Testis (tissue), 2 donors: ENCODE measurements at regions not wholly inside any gene's neighbourhood (a gene's known extent, or its start where the extent isn't known, plus 50 kb on each side); places are given as distances from the start of the nearest gene placed in this dataset.

Experiments used
- DNase-seq: peaks from one replicate; pipeline ENCODE4 v3.0.0-alpha.2; 2019
- H3K27ac ChIP-seq, 2 donors: fragments of 200-600 bp; sonication (generic); one replicate each; pipeline ENCODE4 v1.5.1; 2019
- H3K27me3 ChIP-seq: fragments of 200-600 bp; sonication (generic); one replicate; pipeline ENCODE4 v1.5.1; 2019
- H3K36me3 ChIP-seq: fragments of 200-600 bp; sonication (generic); one replicate; pipeline ENCODE4 v1.5.1; 2017; ENCODE audit warnings: low read depth; ENCODE audit errors: missing control alignments
- H3K4me1 ChIP-seq: fragments of 200-600 bp; sonication (generic); one replicate; pipeline ENCODE4 v1.5.1; 2019
- H3K4me3 ChIP-seq, 2 donors: fragments of 200-600 bp; sonication (generic); one replicate each; pipeline ENCODE4 v1.5.1; 2017 to 2019
- H3K9me3 ChIP-seq: fragments of 200-600 bp; sonication (generic); one replicate; pipeline ENCODE4 v1.5.1; 2017
- CTCF ChIP-seq, 3 experiments: fragments of 450-650 bp in 2 of 3; fragments of 200-600 bp in 1 of 3; sonication (generic) in 1 of 3; IDR thresholded peaks; one replicate each; pipeline ENCODE4 v1.5.1; 2016 to 2019; ENCODE audit warnings: antibody characterized with exemption in 3 of 3, mild to moderate bottlenecking in 2 of 3, moderate library complexity in 1 of 3
- POLR2A ChIP-seq: fragments of 450-650 bp; IDR thresholded peaks from one replicate; pipeline ENCODE4 v1.6.1; 2017; ENCODE audit warnings: antibody characterized with exemption, mild to moderate bottlenecking, moderate library complexity
- WGBS, 2 donors: methylation state at CpG; one replicate each; pipeline ENCODE4 v1.1.5; 2018; 5-methylcytosine and 5-hydroxymethylcytosine counted together
- intact Hi-C: fragments of 100-400 bp; cut with DNase I; formaldehyde crosslinking; loops from one replicate; pipeline ENCODE4 v1.15.1; 2023; ENCODE audit warnings: low total_unique reads

DNA sequence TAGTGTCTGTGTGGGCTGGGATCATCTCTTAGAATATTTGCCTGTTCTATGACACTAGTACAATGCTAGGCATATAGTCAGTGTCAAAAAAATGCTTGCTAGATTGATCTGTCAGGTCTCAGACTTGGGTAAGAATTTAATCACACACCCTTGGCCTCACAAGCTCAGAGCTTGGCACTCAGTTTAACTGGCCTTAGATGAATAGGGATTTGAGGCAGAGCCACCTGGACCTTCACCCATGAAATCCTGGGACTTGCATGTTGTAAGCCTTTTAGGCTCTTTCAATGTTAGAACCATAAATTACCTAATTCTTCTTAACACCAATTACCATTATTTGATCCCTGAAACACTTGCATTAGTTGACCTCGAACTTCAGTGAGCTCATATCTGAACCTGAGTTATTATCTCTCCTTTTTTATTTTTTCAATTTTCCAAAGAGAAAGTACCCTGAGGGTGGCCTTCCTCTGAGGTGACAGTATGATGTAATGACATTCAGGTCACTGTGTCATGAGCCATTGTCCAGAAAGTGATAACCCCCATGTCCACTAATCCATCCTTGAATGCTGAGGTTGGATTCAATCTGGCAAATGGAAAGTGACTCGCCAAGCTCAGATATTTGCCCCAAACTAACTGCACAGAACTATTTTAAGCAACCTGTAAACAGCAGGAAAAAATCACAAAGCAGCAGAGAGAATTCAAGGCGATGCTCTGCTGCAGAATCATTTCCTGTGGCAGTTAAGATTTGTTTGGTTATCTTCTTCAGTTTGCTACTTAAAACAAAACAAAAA lies 615.2 kb upstream of the NR2F2 start:
- no peak overlapping the region for H3K4me3 ChIP-seq
- no peak overlapping the region for H3K27ac ChIP-seq
- no peaks in the 10 kb centered on the region for H3K9me3 ChIP-seq
- H3K4me1 ChIP-seq = no peaks in the 10 kb centered on the region
- TF ChIP-seq POLR2A = no peak
- TF ChIP-seq CTCF (IDR thresholded peaks at IDR 0.05) = no peak
- intact Hi-C loops = no loop called here
- H3K36me3 ChIP-seq = no peaks in the 10 kb centered on the region
- DNase-seq = no peak
- 53 to 59% methylated on average over 3 of the region's 3 CpGs for WGBS, 2 donors
- H3K27me3 ChIP-seq = no peaks in the 10 kb centered on the region

- Histone ChIP-seq H3K27ac (no peak overlapping the region), H3K4me3 (no peak overlapping the region), H3K9me3 (no peaks in the 10 kb centered on the region), H3K36me3 (no peaks in the 10 kb centered on the region), H3K4me1 (no peaks in the 10 kb centered on the region), H3K27me3 (no peaks in the 10 kb centered on the region)
- WGBS, 2 donors = 69 to 81% methylated on average over 6 of the region's 6 CpGs
- TF ChIP-seq CTCF (IDR thresholded peaks at IDR 0.05) = no peak
- no peak for TF ChIP-seq POLR2A
- intact Hi-C loops = no loop called here
- no peak for DNase-seq
These were observed 614.4 kb upstream of the NR2F2 start for GRCh38 chr15:95715906-95716656.

- TF ChIP-seq POLR2A (no peak), CTCF (IDR thresholded peaks at IDR 0.05) (no peak)
- DNase-seq = no peak
- Histone ChIP-seq H3K27me3 (no peaks in the 10 kb centered on the region), H3K27ac (no peak overlapping the region), H3K36me3 (no peaks in the 10 kb centered on the region), H3K4me3 (no peak overlapping the region), H3K9me3 (no peaks in the 10 kb centered on the region), H3K4me1 (no peaks in the 10 kb centered on the region)
- intact Hi-C loops = no loop called here
These were observed 613.8 kb upstream of the NR2F2 start for GRCh38 chr15:95716708-95717107.

GRCh38 chr15:95718441-95718840 lies 612.1 kb upstream of the NR2F2 start:
- intact Hi-C loops = no loop called here
- 41 to 55% methylated on average over 7 of the region's 7 CpGs for WGBS, 2 donors
- DNase-seq = peak; percentile 81
- Histone ChIP-seq H3K27ac (peak overlapping the region in 1 of 2 donors; percentile 28), H3K36me3 (no peaks in the 10 kb centered on the region), H3K9me3 (no peaks in the 10 kb centered on the region), H3K4me1 (no peaks in the 10 kb centered on the region), H3K27me3 (no peaks in the 10 kb centered on the region), H3K4me3 (no peak overlapping the region)
- TF ChIP-seq POLR2A (no peak), CTCF (IDR thresholded peaks at IDR 0.05) (no peak)
